Esophagus muscularis mucosa (tissue), 4 donors: ENCODE measurements at regions not wholly inside any gene's neighbourhood (a gene's known extent, or its start where the extent isn't known, plus 50 kb on each side); places are given as distances from the start of the nearest gene placed in this dataset.

Source experiments
- DNase-seq: peaks from one replicate; pipeline ENCODE4 v3.0.0-alpha.2; 2017; ENCODE audit errors: extremely low spot score
- H3K27ac ChIP-seq, 4 donors: fragments of 200-600 bp; sonication (generic); replicated peaks in 1 of 4; 1 replicate in 3 of 4; 2 replicates in 1 of 4; pipeline ENCODE4 v1.5.1; 2016 to 2019; ENCODE audit warnings: mild to moderate bottlenecking in 1 of 4
- H3K27me3 ChIP-seq, 4 donors: fragments of 200-600 bp; sonication (generic); one replicate each; pipeline versions ENCODE4 v1.5.1 to v1.6.0; 2016 to 2019
- H3K36me3 ChIP-seq, 4 donors: fragments of 200-600 bp; sonication (generic); one replicate each; pipeline ENCODE4 v1.5.1; 2016 to 2019
- H3K4me1 ChIP-seq, 4 donors: fragments of 200-600 bp; sonication (generic); one replicate each; pipeline ENCODE4 v1.5.1; 2016 to 2019
- H3K4me3 ChIP-seq, 4 donors: fragments of 200-600 bp; sonication (generic); 1 replicate in 2 of 4; 2 replicates in 2 of 4; pipeline ENCODE4 v1.5.1; 2016 to 2019; ENCODE audit warnings: mild to moderate bottlenecking in 4 of 4, moderate library complexity in 1 of 4
- H3K9me3 ChIP-seq, 4 donors: fragments of 200-600 bp; sonication (generic); 1 replicate in 3 of 4; 2 replicates in 1 of 4; pipeline ENCODE4 v1.5.1; 2016 to 2019
- EP300 ChIP-seq: sonication (generic); formaldehyde crosslinking; IDR thresholded peaks from one replicate; pipeline ENCODE4 v1.6.1; 2017; ENCODE audit warnings: antibody characterized with exemption
- POLR2A ChIP-seq: fragments of 450-650 bp; IDR thresholded peaks from one replicate; pipeline ENCODE4 v1.6.1; 2017; ENCODE audit warnings: antibody characterized with exemption, moderate library complexity, mild to moderate bottlenecking, low read depth
- POLR2AphosphoS5 ChIP-seq, 2 donors: sonication (generic); formaldehyde crosslinking; IDR thresholded peaks; one replicate each; pipeline ENCODE4 v1.6.1; 2017; ENCODE audit warnings: antibody characterized with exemption in 2 of 2
- WGBS: methylation state at CpG from one replicate; pipeline ENCODE4 v1.1.5; 2018; 5-methylcytosine and 5-hydroxymethylcytosine counted together
- intact Hi-C: fragments of 100-400 bp; cut with DNase I; formaldehyde crosslinking; loops from one replicate; pipeline ENCODE4 v1.15.1; 2023
- TF ChIP-seq, protein P1 (sequence below), 3 experiments: fragments of 200-600 bp in 2 of 3; fragments of 450-650 bp in 1 of 3; sonication (generic) in 2 of 3; IDR thresholded peaks; one replicate each; pipeline ENCODE4 v1.5.1; 2017 to 2019; ENCODE audit warnings: antibody characterized with exemption in 3 of 3, mild to moderate bottlenecking in 2 of 3, moderate library complexity in 1 of 3

DNA sequence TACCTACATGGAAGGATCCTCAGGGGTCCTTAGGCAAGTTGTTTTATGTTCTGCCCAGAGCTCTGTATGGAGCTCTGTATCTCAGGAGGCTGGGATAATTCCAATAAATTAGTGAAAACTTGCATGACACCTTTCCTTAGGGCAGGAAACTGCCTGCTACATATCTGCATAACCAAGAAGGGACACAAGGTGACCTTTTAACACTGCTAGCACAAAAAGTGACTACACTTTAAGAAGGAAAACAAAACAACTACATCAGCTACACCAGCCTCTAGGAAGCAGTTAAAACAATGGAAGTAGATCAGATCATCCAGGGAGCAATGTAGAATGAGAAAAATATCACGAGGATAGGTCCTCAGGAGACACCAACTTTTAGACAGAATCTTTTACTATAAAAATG lies 93.9 kb downstream of the TNFSF18 start:
- Histone ChIP-seq H3K4me3 (no peak overlapping the region), H3K27me3 (no peaks in the 10 kb centered on the region), H3K9me3 (no peaks in the 10 kb centered on the region), H3K4me1 (peaks cover 0 to 28% (median 20%) of the 10 kb centered on the region in 4 donors), H3K36me3 (no peaks in the 10 kb centered on the region), H3K27ac (no peak overlapping the region)
- TF ChIP-seq EP300 (no peak), POLR2A (no peak), POLR2AphosphoS5 (IDR thresholded peaks at IDR 0.05) (no peak)
- TF ChIP-seq, protein P1, sequence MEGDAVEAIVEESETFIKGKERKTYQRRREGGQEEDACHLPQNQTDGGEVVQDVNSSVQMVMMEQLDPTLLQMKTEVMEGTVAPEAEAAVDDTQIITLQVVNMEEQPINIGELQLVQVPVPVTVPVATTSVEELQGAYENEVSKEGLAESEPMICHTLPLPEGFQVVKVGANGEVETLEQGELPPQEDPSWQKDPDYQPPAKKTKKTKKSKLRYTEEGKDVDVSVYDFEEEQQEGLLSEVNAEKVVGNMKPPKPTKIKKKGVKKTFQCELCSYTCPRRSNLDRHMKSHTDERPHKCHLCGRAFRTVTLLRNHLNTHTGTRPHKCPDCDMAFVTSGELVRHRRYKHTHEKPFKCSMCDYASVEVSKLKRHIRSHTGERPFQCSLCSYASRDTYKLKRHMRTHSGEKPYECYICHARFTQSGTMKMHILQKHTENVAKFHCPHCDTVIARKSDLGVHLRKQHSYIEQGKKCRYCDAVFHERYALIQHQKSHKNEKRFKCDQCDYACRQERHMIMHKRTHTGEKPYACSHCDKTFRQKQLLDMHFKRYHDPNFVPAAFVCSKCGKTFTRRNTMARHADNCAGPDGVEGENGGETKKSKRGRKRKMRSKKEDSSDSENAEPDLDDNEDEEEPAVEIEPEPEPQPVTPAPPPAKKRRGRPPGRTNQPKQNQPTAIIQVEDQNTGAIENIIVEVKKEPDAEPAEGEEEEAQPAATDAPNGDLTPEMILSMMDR (IDR thresholded peaks at IDR 0.05) = no peak
- intact Hi-C loops = no loop called here
- WGBS = 75% methylated on average over 1 of the region's 1 CpG
- no peak for DNase-seq

DNA sequence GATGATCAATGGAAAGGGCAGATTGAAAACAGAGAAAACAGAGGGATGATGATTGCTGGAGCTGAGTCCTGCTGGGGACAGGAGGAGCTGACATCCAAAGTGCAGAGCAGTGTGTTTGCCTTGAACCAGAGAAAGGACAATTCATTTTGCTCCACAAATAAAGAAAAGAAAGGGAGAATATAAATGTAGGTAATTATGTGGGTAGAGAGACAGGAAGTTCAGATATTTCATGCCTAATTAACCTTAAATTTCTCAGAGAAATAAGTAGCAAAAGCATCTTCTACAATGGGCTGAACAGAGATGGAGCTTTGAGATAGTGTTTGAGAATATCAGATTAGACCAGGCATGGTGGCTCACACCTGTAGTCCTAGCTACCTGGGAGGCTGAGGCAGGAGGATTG lies 93.2 kb downstream of the TNFSF18 start:
- H3K4me3 ChIP-seq = no peak overlapping the region
- no peak overlapping the region for H3K27ac ChIP-seq
- TF ChIP-seq POLR2AphosphoS5 (IDR thresholded peaks at IDR 0.05) (no peak), EP300 (no peak), POLR2A (no peak)
- TF ChIP-seq, protein P1 (IDR thresholded peaks at IDR 0.05) = no peak
- H3K4me1 ChIP-seq = peaks cover 0 to 23% (median 20%) of the 10 kb centered on the region in 4 donors
- no peaks in the 10 kb centered on the region for H3K9me3 ChIP-seq
- H3K27me3 ChIP-seq = no peaks in the 10 kb centered on the region
- DNase-seq = no peak
- no peaks in the 10 kb centered on the region for H3K36me3 ChIP-seq
- intact Hi-C loops = no loop called here

DNA sequence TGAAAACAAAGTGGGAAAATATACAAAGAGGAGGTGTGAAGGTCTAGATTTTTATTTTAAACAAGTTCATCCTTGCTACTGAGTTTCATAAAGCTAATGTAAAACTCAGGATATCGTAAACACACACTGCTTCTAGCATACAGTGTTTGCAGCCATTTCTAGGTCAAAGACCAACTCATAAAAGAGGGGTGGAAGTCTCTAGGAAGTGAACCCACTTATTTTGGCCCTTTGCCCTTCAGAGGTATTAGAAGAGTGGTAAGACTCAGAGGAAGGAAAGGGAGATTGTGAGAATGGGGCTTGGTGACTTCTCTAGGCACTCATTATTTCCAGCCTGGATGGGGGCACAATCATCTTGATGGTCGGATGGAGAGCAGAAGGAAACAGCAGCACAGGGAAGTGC lies 91.2 kb downstream of the TNFSF18 start:
- no peak overlapping the region for H3K4me3 ChIP-seq
- H3K27me3 ChIP-seq = no peaks in the 10 kb centered on the region
- H3K4me1 ChIP-seq = peaks cover 0 to 23% (median 21%) of the 10 kb centered on the region in 4 donors
- peak overlapping the region in 1 of 4 donors; percentile 69 for H3K27ac ChIP-seq
- no peak for DNase-seq
- WGBS = 60% methylated on average over 2 of the region's 2 CpGs
- no peaks in the 10 kb centered on the region for H3K36me3 ChIP-seq
- intact Hi-C loops = no loop called here
- H3K9me3 ChIP-seq = no peaks in the 10 kb centered on the region
- TF ChIP-seq POLR2AphosphoS5 (IDR thresholded peaks at IDR 0.05) = no peak
- no peak for TF ChIP-seq POLR2A
- TF ChIP-seq EP300 = no peak
- TF ChIP-seq, protein P1 (IDR thresholded peaks at IDR 0.05) = no peak

DNA sequence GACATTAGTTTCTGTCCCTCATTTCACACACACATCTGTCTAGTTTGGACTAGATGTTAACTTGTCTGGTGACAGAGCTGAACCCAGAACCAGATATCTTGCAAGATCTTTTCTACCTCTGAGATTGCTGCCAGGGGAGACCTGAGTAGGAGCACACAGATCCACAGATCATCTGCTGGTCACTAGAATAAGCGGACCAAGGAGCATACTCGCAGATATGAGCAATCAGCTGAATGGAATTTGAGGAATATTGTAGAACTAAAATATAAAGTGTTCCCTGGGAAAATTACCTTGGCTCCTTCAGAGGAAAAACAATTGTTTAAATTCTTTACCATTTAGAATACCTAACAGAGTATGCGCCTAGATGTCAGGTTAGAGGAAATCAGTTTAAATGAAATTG lies 90.7 kb downstream of the TNFSF18 start:
- peaks cover 0 to 23% (median 22%) of the 10 kb centered on the region in 4 donors for H3K4me1 ChIP-seq
- intact Hi-C loops = no loop called here
- no peak for DNase-seq
- no peaks in the 10 kb centered on the region for H3K27me3 ChIP-seq
- no peak overlapping the region for H3K4me3 ChIP-seq
- TF ChIP-seq POLR2AphosphoS5 (IDR thresholded peaks at IDR 0.05) (no peak), POLR2A (no peak), EP300 (no peak)
- TF ChIP-seq, protein P1 (IDR thresholded peaks at IDR 0.05) = no peak
- no peaks in the 10 kb centered on the region for H3K36me3 ChIP-seq
- 57% methylated on average over 3 of the region's 3 CpGs for WGBS
- H3K27ac ChIP-seq = peak overlapping the region; percentile 23 to 69 (median 39)
- H3K9me3 ChIP-seq = no peaks in the 10 kb centered on the region

DNA sequence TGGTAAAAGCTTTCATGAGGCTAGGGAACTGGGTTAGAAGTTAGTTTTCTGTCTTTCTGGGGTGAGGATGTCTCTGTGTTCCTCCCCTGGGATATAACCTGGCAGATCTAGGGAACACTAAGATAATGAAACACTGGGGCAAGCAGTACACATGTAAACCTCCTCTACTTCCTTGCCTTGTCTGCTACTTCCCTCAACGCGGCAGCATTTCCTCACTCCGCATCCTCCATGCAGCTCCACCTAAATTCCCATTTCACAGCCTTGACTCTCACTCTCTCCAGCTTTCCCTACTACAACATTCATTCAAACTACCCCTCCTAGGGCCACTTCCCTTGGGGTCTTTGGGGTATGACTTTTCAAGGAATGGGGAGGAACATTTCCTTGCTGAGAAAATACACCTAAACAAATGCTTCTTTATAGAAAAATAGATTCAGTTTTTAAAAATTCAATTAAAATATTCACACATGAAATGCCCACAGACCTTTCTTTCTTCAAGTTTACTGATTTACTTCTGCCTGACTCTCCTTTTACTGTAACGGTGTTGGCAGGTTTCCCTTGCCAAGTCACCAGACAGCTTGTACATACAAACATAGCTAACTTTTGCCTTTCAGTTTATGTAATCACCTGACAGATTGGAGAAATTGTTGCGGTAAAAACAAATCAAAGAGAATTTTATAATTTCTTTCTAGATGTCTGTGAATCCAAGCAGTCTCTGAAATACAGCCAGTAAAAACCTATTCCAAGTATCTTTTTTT lies 90.1 kb downstream of the TNFSF18 start:
- 48% methylated on average over 5 of the region's 5 CpGs for WGBS
- DNase-seq = no peak
- Histone ChIP-seq H3K4me3 (no peak overlapping the region), H3K4me1 (peaks cover 0 to 23% (median 22%) of the 10 kb centered on the region in 4 donors), H3K9me3 (no peaks in the 10 kb centered on the region), H3K36me3 (no peaks in the 10 kb centered on the region), H3K27ac (peak overlapping the region; percentile 23 to 69 (median 39)), H3K27me3 (no peaks in the 10 kb centered on the region)
- intact Hi-C loops = no loop called here
- TF ChIP-seq, protein P1 (IDR thresholded peaks at IDR 0.05) = no peak
- no peak for TF ChIP-seq POLR2A
- peak in 1 of 2 donors; percentile 17 for TF ChIP-seq POLR2AphosphoS5 (IDR thresholded peaks at IDR 0.05)
- no peak for TF ChIP-seq EP300
